ENCODE measurements at regions not wholly inside any gene's neighbourhood (a gene's known extent, or its start where the extent isn't known, plus 50 kb on each side); places are given as distances from the start of the nearest gene placed in this dataset.

GRCh38 chr10:31612082-31612481 is 293.1 kb downstream of the ZEB1 start:
- TF ChIP-seq POLR2AphosphoS5 (IDR thresholded peaks at IDR 0.05) = no peak
- TF ChIP-seq, protein P1, sequence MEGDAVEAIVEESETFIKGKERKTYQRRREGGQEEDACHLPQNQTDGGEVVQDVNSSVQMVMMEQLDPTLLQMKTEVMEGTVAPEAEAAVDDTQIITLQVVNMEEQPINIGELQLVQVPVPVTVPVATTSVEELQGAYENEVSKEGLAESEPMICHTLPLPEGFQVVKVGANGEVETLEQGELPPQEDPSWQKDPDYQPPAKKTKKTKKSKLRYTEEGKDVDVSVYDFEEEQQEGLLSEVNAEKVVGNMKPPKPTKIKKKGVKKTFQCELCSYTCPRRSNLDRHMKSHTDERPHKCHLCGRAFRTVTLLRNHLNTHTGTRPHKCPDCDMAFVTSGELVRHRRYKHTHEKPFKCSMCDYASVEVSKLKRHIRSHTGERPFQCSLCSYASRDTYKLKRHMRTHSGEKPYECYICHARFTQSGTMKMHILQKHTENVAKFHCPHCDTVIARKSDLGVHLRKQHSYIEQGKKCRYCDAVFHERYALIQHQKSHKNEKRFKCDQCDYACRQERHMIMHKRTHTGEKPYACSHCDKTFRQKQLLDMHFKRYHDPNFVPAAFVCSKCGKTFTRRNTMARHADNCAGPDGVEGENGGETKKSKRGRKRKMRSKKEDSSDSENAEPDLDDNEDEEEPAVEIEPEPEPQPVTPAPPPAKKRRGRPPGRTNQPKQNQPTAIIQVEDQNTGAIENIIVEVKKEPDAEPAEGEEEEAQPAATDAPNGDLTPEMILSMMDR (IDR thresholded peaks at IDR 0.05) = no peak
- no peak for TF ChIP-seq POLR2A (IDR thresholded peaks at IDR 0.05)
